GM21390 (cell line): ENCODE measurements at regions not wholly inside any gene's neighbourhood (a gene's known extent, or its start where the extent isn't known, plus 50 kb on each side); places are given as distances from the start of the nearest gene placed in this dataset.
"Not testable (repeated sequence)": the region's sequence is repeated elsewhere in the genome, so short reads cannot be mapped to it uniquely, and the experiment has no call there.

Experiments
- ATAC-seq: cut with Tn5 transposase; IDR thresholded peaks from one replicate; pipeline ENCODE4 v1.9.1; 2021; ENCODE audit not compliant: unreplicated experiment

GRCh38 chrY:21600170-21600569, 65.5 kb downstream of the RBMY1A1 start:
- no peak for ATAC-seq

- no peak for ATAC-seq
These were observed 66.8 kb downstream of the RBMY1A1 start for GRCh38 chrY:21601524-21601923.

- ATAC-seq, result no peak
These were observed 67.9 kb downstream of the RBMY1A1 start for GRCh38 chrY:21602590-21602989.

GRCh38 chrY:21636137-21636536, 101.5 kb downstream of the RBMY1A1 start:
- ATAC-seq, result no peak

- ATAC-seq, result no peak
These were observed 115.8 kb downstream of the RBMY1A1 start for GRCh38 chrY:21650496-21650895.

GRCh38 chrY:21659057-21659456, 124.4 kb downstream of the RBMY1A1 start:
- ATAC-seq, result not testable (repeated sequence)

GRCh38 chrY:21679590-21679989, 144.9 kb downstream of the RBMY1A1 start:
- ATAC-seq, result peak; percentile 61

GRCh38 chrY:21686369-21686768, 151.7 kb downstream of the RBMY1A1 start:
- ATAC-seq, result not testable (repeated sequence)

- ATAC-seq, result not testable (repeated sequence)
These were observed 167.3 kb downstream of the RBMY1A1 start for GRCh38 chrY:21701951-21702350.

GRCh38 chrY:21702927-21703326, 168.2 kb downstream of the RBMY1A1 start:
- ATAC-seq, result not testable (repeated sequence)

- no peak for ATAC-seq
These were observed 170.6 kb downstream of the RBMY1A1 start for GRCh38 chrY:21705309-21705708.

GRCh38 chrY:21706611-21707010, 171.9 kb downstream of the RBMY1A1 start:
- ATAC-seq, result not testable (repeated sequence)

GRCh38 chrY:21735489-21736060, 158.8 kb downstream of the RBMY1D start:
- not testable (repeated sequence) for ATAC-seq

- ATAC-seq, result not testable (repeated sequence)
These were observed 149.3 kb downstream of the RBMY1D start for GRCh38 chrY:21744998-21745397.

- ATAC-seq, result not testable (repeated sequence)
These were observed 134.1 kb downstream of the RBMY1D start for GRCh38 chrY:21760243-21760642.

GRCh38 chrY:21767824-21768223, 126.5 kb downstream of the RBMY1D start:
- not testable (repeated sequence) for ATAC-seq

- not testable (repeated sequence) for ATAC-seq
These were observed 112.0 kb downstream of the RBMY1D start for GRCh38 chrY:21782174-21782860.

GRCh38 chrY:21813484-21814233, 80.7 kb downstream of the RBMY1D start:
- ATAC-seq, result no peak

GRCh38 chrY:21814491-21814890, 79.8 kb downstream of the RBMY1D start:
- no peak for ATAC-seq

GRCh38 chrY:21821881-21822280, 72.4 kb downstream of the RBMY1D start:
- no peak for ATAC-seq

GRCh38 chrY:21827593-21827992, 66.7 kb downstream of the RBMY1D start:
- no peak for ATAC-seq
